HCT116 (cell line): ENCODE measurements at regions not wholly inside any gene's neighbourhood (a gene's known extent, or its start where the extent isn't known, plus 50 kb on each side); places are given as distances from the start of the nearest gene placed in this dataset.

Experiments
- CTCF ChIP-seq, 3 experiments: fragments of 200-600 bp in 1 of 3; sonication (generic) in 1 of 3; IDR thresholded peaks in 2 of 3; conservative IDR thresholded peaks in 1 of 3; 2 replicates each; pipeline ENCODE4 v1.5.1; 2012 to 2017; ENCODE audit warnings: low read depth in 2 of 3, low read length in 2 of 3, antibody characterized with exemption in 1 of 3, borderline replicate concordance in 1 of 3, control low read depth in 1 of 3, mild to moderate bottlenecking in 1 of 3, mixed read lengths in 1 of 3, mixed run types in 1 of 3, moderate library complexity in 1 of 3; ENCODE audit not compliant: insufficient read depth in 1 of 3
- ELF1 ChIP-seq: IDR thresholded peaks from 2 replicates; pipeline ENCODE4 v1.6.1; 2012; ENCODE audit warnings: low read depth, borderline replicate concordance
- EZH2 ChIP-seq: fragments of 200-600 bp; sonication (generic); IDR thresholded peaks from 2 replicates; pipeline ENCODE4 v1.6.1; 2017; ENCODE audit warnings: antibody characterized with exemption, mixed run types
- EZH2phosphoT487 ChIP-seq: fragments of 200-600 bp; IDR thresholded peaks from 2 replicates; pipeline ENCODE4 v1.6.1; 2018; ENCODE audit warnings: antibody characterized with exemption, borderline replicate concordance
- MAX ChIP-seq: IDR thresholded peaks from 2 replicates; pipeline ENCODE4 v1.6.1; 2012
- POLR2A ChIP-seq: IDR thresholded peaks from 2 replicates; pipeline ENCODE4 v1.7.0; 2011; ENCODE audit warnings: borderline replicate concordance; ENCODE audit not compliant: insufficient read depth, insufficient read length; ENCODE audit errors: extremely low read depth
- REST ChIP-seq: IDR thresholded peaks from 2 replicates; pipeline ENCODE4 v1.6.1; 2012; ENCODE audit warnings: low read depth
- SIN3A ChIP-seq: IDR thresholded peaks from 2 replicates; pipeline ENCODE4 v1.6.1; 2012; ENCODE audit warnings: low read depth
- ZBTB33 ChIP-seq: IDR thresholded peaks from 2 replicates; pipeline ENCODE4 v1.6.1; 2011; ENCODE audit warnings: mild to moderate bottlenecking, low read length, moderate library complexity; ENCODE audit not compliant: insufficient replicate concordance; ENCODE audit errors: extremely low read depth

GRCh38 chr14:106115401-106115800, 589.0 kb downstream of the TMEM121 start:
- TF ChIP-seq POLR2A (no peak), EZH2phosphoT487 (no peak), CTCF (IDR thresholded peaks at IDR 0.05 in 2 of 3, conservative IDR thresholded peaks at IDR 0.05 in 1 of 3; ENCODE audit: borderline replicate concordance in 1 of 3, insufficient read depth in 1 of 3, low read depth in 2 of 3, low read length in 2 of 3) (no peak), ZBTB33 (no peak), ELF1 (no peak), EZH2 (no peak), MAX (no peak), SIN3A (no peak), REST (no peak)
